DND-41 (cell line): ENCODE measurements at regions not wholly inside any gene's neighbourhood (a gene's known extent, or its start where the extent isn't known, plus 50 kb on each side); places are given as distances from the start of the nearest gene placed in this dataset.

Source experiments
- ATAC-seq: fragments of 200-7000 bp; cut with Tn5 transposase; 3 replicates; pipeline ENCODE4 v1.9.1; 2021; ENCODE audit warnings: low read depth; ENCODE audit not compliant: insufficient read depth
- DNase-seq: peaks from one replicate; pipeline ENCODE4 v3.0.0-alpha.2; 2020
- H2AFZ ChIP-seq: 2 replicates; pipeline ENCODE4 v1.6.0; 2012; ENCODE audit warnings: low read depth, low read length
- H3K27ac ChIP-seq: 2 replicates; pipeline ENCODE4 v1.5.1; 2012; ENCODE audit warnings: low read length, inconsistent platforms
- H3K27me3 ChIP-seq: fragments of 200-600 bp; sonication (generic); 2 replicates; pipeline ENCODE4 v1.6.0; 2012; ENCODE audit warnings: low read length, mild to moderate bottlenecking, inconsistent platforms; ENCODE audit not compliant: insufficient read depth, poor library complexity
- H3K36me3 ChIP-seq: 2 replicates; pipeline ENCODE4 v1.5.1; 2012; ENCODE audit warnings: low read length, inconsistent platforms; ENCODE audit not compliant: insufficient read depth
- H3K4me1 ChIP-seq: 2 replicates; pipeline ENCODE4 v1.5.1; 2012; ENCODE audit warnings: mild to moderate bottlenecking, low read length; ENCODE audit not compliant: insufficient read depth
- H3K4me2 ChIP-seq: 2 replicates; pipeline ENCODE4 v1.6.0; 2012; ENCODE audit warnings: mild to moderate bottlenecking, moderate library complexity, low read length, inconsistent platforms; ENCODE audit not compliant: insufficient read depth
- H3K4me3 ChIP-seq, 2 experiments: fragments of 200-600 bp in 1 of 2; shearing (Covaris generic) in 1 of 2; 2 replicates each; pipeline ENCODE4 v1.5.1; 2012 to 2016; ENCODE audit warnings: inconsistent platforms in 2 of 2, low read length in 2 of 2, mild to moderate bottlenecking in 2 of 2, low read depth in 1 of 2, moderate library complexity in 1 of 2
- H3K79me2 ChIP-seq: 2 replicates; pipeline ENCODE4 v1.6.0; 2012; ENCODE audit warnings: low read length, inconsistent platforms; ENCODE audit not compliant: insufficient read depth
- H3K9ac ChIP-seq: 2 replicates; pipeline ENCODE4 v1.6.0; 2012; ENCODE audit warnings: low read depth, mild to moderate bottlenecking, inconsistent platforms, low read length, moderate library complexity
- H3K9me3 ChIP-seq: 2 replicates; pipeline ENCODE4 v1.5.1; 2012; ENCODE audit warnings: low read length, moderate library complexity, mild to moderate bottlenecking, inconsistent platforms; ENCODE audit not compliant: insufficient read depth, severe bottlenecking
- H4K20me1 ChIP-seq: 2 replicates; pipeline ENCODE4 v1.6.0; 2012; ENCODE audit warnings: low read length; ENCODE audit not compliant: insufficient read depth
- EZH2 ChIP-seq: IDR thresholded peaks from 3 replicates; pipeline ENCODE4 v1.6.1; 2012; ENCODE audit warnings: borderline replicate concordance, low read depth, mild to moderate bottlenecking, moderate library complexity, low read length, inconsistent platforms; ENCODE audit not compliant: severe bottlenecking
- TF ChIP-seq, protein P1 (sequence below): IDR thresholded peaks from 2 replicates; pipeline ENCODE4 v1.5.1; 2012; ENCODE audit warnings: borderline replicate concordance, low read length, moderate library complexity, mild to moderate bottlenecking; ENCODE audit not compliant: poor library complexity, severe bottlenecking; ENCODE audit errors: extremely low read depth

DNA sequence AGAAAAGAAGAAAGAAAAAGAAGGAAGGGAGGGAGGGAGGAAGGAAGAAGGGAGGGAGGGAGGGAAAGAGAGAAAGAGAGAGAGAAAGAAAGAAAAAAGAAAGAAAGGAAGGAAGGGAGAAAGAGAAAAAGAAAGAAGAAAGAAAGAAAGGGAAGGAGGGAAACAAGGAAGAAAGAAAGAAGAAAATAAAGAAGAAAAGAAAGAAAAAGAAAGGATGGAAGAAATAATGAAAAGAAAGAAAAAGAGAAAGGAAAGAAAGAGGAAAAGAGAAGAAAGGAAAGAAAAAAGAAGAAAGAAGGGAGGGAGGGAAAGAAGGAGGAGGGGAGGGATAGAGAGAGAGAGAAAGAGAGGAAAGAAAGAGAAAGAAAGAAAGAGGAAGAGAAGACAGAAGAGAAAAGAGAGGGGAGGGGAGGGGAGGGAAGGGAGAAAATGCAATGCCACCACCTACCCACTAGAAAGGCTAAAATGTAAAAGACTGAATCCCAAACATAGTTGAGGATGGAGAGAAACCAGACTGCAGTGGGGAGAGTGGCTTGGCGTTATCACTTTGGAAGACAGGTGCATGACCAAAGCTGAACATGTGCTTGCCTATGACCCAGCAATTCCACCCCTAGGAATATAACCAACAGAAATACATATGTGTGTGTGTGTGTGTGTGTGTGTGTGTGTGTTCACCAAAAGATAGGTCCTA, 66.9 kb upstream of the KLF13 start:
- Histone ChIP-seq H3K4me1 (peaks cover 19% of the 10 kb centered on the region), H3K4me2 (no peak overlapping the region), H3K4me3 (no peak overlapping the region), H2AFZ (no peak overlapping the region), H3K27me3 (no peaks in the 10 kb centered on the region), H3K79me2 (no peaks in the 10 kb centered on the region), H3K9ac (no peak overlapping the region), H4K20me1 (no peaks in the 10 kb centered on the region), H3K9me3 (no peaks in the 10 kb centered on the region), H3K36me3 (no peaks in the 10 kb centered on the region), H3K27ac (no peak overlapping the region)
- DNase-seq (no peak), ATAC-seq (no peak)
- TF ChIP-seq, protein P1, sequence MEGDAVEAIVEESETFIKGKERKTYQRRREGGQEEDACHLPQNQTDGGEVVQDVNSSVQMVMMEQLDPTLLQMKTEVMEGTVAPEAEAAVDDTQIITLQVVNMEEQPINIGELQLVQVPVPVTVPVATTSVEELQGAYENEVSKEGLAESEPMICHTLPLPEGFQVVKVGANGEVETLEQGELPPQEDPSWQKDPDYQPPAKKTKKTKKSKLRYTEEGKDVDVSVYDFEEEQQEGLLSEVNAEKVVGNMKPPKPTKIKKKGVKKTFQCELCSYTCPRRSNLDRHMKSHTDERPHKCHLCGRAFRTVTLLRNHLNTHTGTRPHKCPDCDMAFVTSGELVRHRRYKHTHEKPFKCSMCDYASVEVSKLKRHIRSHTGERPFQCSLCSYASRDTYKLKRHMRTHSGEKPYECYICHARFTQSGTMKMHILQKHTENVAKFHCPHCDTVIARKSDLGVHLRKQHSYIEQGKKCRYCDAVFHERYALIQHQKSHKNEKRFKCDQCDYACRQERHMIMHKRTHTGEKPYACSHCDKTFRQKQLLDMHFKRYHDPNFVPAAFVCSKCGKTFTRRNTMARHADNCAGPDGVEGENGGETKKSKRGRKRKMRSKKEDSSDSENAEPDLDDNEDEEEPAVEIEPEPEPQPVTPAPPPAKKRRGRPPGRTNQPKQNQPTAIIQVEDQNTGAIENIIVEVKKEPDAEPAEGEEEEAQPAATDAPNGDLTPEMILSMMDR = no peak
- TF ChIP-seq EZH2 = no peak

DNA sequence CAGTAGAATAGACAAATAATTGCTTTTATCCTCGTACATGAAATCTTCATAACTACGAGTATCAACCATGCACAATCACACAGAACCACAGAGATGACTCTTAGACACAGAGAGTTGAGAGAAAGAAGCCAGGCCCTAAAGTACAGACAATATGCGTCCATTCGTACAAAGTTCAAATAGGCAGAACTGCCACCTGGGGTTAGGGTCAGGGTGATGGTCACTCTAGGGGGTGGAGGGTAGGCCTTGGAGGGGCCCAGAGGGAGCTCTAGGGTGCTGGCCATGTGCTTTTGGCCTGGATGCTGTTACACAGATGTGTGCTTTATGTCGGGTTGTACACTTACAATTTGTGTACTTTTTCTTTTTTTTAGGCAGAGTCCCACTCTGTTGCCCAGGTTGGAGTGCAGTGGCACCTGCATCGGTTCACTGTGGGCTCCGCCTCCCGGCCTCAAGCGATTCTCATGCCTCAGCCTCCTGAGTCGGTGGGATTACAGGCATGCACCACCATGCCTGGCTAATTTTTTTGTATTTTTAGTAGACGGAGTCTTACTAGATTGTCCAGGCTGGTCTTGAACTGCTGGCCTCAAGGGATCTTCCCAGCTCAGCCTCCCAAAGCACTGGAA, 65.9 kb upstream of the KLF13 start:
- ATAC-seq (no peak), DNase-seq (no peak)
- Histone ChIP-seq H3K9ac (no peak overlapping the region), H3K4me3 (no peak overlapping the region), H3K79me2 (no peaks in the 10 kb centered on the region), H3K9me3 (no peaks in the 10 kb centered on the region), H3K4me2 (no peak overlapping the region), H2AFZ (no peak overlapping the region), H3K27me3 (no peaks in the 10 kb centered on the region), H3K36me3 (no peaks in the 10 kb centered on the region), H3K4me1 (peaks cover 30% of the 10 kb centered on the region), H3K27ac (no peak overlapping the region), H4K20me1 (no peaks in the 10 kb centered on the region)
- no peak for TF ChIP-seq EZH2
- TF ChIP-seq, protein P1 = no peak

DNA sequence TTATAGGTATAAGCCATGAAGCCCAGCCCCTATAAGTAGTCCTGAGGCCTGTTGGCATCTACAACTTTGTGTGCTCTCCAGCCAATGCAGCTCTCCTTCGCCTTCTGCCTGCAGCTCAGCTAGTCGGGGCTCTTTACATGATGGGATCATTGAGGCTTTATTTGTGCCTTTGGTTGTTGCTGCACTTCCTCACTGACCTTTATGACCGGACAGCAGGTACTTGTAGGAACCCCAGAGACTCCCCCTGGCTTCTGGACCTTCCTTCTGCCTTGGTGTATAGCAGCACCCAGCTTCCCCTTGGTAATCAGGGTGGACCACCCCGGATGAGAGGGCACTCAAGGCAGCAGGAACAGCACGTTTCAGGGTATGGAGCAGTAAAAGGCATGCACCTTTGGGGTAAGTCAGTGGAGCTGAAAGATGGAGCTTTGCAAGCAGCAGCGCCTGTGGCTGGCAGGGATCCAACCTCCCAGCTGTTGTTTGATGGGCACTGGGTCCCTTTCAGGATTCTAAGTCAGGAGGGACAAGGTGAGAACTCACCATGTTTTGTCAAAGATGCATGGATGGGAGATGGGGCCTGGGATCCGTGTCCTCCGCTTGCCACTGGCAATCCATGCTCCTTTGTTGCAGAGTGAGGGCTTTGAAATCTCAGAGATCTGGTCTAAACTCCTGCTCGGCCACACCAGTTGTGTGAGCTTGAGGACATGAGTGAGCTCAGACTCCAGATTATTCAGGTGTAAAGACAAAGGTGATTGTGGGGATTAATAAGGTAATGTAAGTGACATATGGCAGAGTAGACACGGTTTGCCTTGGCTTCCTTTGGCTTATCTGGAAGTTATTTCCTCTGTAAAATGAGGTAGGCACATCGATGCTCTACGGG, 65.1 kb upstream of the KLF13 start:
- no peak overlapping the region for H2AFZ ChIP-seq
- H3K9ac ChIP-seq = no peak overlapping the region
- no peaks in the 10 kb centered on the region for H3K79me2 ChIP-seq
- H3K27ac ChIP-seq = no peak overlapping the region
- no peaks in the 10 kb centered on the region for H4K20me1 ChIP-seq
- H3K4me3 ChIP-seq = no peak overlapping the region
- H3K4me1 ChIP-seq = peaks cover 37% of the 10 kb centered on the region
- no peak overlapping the region for H3K4me2 ChIP-seq
- H3K27me3 ChIP-seq = no peaks in the 10 kb centered on the region
- H3K36me3 ChIP-seq = no peaks in the 10 kb centered on the region
- DNase-seq (no peak), ATAC-seq (no peak)
- H3K9me3 ChIP-seq = no peaks in the 10 kb centered on the region
- TF ChIP-seq, protein P1 = no peak
- TF ChIP-seq EZH2 = no peak
